Pons (tissue), 1 donor: ENCODE measurements at regions not wholly inside any gene's neighbourhood (a gene's known extent, or its start where the extent isn't known, plus 50 kb on each side); places are given as distances from the start of the nearest gene placed in this dataset.
"Not testable (repeated sequence)": the region's sequence is repeated elsewhere in the genome, so short reads cannot be mapped to it uniquely, and the experiment has no call there.

ENCODE experiments used
- DNase-seq: peaks from one replicate; pipeline ENCODE4 v3.0.0-alpha.2; 2016; ENCODE audit warnings: low spot score

DNA sequence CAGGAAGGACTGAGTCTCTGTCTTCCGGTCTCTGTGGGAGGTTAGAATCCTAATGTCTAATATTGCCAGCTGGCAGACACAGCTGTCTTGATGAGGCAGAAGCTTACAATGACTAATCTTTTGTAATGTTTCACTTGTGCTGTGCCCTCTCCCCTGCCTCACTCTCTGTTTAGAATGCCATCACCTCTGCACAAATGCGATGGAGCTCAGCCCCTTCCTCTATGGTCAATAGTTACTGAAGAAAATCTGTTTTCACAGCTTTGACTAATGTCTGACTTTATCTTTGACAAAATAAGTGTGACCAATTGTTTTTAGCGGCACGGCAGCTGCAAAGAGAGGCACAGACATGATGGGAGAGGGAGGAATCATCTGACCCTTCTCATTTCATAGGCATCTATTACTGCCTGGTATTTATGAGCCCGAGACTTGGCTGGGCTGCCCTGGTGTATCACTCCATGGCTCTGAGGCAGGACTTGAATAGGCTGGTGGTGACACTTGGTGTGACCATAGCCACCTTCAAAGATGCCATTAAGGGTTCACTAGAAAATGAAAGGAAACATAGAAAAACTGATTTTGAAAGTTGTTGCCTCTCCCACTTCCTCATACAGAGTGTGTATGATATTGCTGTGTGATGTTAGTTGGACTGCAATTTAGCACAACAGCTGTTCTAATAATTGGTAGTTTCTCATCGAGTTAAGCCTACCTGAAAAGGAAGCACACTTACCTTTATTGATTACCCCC is 163.2 kb upstream of the NBPF11 start:
- no peak for DNase-seq

DNA sequence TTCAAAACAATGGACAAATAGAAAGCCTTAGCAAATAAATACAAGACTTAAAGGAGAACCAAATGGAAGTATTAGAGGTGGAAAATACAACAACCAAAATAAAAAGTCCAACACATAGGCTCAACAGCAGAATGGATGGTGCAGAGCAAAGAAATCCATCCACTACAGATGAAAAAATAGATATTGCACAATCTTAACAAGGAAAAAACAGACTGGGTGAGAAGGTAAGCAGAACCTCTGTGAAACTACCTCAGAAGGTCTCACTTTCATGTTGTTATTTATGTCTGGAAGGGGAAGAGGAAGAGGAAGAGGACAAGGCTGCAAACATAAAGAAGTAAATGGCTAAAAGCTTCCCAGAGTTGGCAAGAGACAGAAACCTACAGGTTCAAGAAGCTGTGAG is 158.7 kb upstream of the NBPF11 start:
- DNase-seq = no peak

DNA sequence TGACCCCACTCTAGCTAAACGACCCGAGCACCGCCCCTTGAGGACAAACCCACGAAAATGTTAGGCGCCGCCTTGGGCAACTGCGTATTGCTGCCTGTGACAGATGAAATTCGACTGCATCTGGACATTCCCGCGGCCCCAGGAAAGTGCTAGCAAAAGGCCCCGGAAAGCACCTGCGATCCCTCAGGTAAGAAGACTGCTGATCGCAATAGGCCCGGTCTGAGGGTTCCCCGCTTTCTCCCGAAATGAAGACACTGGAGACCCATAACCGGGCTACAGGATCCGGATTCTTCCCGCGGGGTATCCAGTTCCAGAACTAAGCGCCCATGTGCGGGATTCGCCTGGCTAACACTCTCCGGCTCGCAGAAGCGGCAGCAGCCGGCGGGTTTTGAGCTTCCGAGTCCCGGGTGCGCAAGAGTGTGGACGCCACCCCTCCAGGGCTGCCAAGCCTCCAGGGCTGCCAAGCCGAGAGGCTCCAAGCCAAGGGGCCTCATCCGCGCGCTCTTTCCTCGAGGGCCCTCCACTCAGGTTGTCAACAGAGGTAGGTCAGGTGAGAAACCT is 157.9 kb upstream of the NBPF11 start:
- no peak for DNase-seq

DNA sequence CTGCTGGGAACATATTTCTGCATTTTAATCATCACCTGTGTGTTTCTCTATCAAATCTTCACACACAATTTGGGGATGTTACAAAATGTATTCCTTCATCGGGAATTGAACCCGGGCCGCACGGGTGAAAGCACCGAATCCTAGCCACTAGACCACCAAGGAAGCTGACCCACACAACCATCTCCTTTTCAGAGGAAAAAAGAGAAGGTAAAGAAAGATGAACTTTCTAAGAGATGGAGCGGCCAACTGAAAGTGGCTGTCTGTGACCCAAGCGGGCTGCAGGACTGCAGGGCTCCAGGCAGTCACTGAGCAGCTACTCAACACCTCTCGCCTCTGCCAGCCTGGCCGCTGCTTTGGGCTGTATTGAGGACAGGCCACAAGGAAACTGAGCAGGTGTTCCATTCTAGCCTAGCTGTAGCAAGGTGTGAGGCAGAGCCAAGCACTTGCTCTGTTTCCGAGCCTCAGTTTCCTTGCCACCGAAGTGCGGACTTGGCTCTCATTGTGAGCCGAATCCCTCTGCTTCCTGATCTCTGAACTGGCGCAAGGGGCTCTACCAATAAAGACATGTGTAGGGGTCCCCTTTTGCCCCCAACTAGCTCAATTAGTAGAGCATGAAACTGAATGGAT is 156.9 kb upstream of the NBPF11 start:
- DNase-seq = no peak

DNA sequence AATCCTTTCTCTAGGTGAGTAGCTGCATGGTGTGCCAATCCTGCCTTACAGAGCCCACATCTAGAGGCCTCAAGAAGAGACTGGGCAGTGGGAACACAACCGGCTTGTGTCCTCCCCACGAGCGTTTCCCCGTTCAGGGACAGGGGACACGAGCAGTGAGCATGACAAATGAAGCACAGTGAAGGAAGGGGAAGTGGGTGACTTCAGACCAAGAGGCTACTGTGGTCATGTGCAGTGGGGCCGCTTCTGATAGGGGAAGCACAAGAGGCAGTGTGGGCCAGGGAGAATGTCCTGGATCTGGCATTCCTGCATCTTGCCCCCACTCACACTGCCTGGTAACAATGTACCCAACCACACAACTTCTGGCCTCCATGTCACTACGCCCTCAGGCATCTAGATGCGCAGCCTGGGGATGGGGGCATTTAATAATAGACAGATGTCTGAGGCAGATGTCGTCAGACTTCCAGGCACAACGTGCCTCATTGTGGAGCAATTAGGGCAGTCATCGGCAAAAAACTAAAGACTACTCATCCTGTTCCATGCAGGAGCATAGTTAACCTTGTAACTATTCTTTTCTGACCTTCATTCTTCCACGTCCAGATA is 155.6 kb upstream of the NBPF11 start:
- DNase-seq = peak; percentile 63

DNA sequence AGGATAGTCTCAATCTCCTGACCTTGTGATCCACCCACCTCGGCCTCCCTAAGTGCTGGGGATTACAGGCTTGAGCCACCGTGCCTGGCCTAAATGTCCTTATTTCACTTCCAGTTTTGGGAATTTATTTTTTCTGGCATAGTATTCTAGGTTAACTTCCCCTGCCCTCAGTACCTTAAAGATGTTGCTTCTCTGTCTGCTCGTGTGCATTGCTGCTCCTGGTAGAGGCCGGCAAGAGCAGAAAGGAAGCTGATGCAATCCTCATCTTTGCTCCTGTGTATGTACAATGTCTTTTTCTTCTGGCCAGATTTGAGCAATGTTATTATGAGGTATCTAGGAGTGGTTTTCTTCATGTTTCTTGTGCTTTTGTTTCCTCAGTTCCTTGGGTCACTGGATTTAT is 152.9 kb upstream of the NBPF11 start:
- DNase-seq = not testable (repeated sequence)

DNA sequence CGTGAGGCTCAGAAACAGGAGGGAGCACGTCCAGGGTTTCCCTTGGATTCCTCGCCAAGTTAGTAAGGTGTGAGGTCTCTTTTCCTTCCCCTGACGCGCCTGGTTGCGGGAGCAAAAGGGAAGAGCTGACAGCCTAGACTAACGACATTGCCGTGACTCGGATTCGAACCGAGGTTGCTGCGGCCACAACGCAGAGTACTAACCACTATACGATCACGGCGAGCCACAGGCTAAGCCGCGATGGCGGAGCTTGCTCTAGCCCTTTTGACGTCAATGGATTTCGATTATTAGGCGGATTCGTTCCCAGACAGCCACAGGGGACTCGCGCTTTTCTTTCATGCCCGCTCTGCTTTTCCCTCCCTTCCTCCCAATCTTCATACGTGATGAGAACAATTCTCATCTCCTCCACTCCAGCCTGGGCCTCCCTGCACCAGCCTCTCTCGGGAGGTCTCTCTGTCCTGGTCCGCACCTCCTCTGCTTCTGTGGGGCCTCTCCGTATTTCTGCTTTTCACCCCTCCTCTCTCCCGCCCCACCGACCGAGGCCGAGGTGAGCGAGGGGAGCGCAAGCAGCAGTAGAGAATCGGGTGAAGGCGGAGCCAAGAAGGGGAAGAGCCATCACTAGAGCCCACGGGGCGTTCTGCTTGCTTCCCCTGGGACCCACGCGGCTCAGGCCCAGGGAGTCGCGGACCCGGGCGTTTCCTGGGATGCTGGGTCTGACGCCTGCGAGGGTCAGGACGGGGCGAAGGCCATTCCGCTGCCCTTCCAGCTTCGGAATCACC is 150.7 kb upstream of the NBPF11 start:
- DNase-seq = not testable (repeated sequence)

DNA sequence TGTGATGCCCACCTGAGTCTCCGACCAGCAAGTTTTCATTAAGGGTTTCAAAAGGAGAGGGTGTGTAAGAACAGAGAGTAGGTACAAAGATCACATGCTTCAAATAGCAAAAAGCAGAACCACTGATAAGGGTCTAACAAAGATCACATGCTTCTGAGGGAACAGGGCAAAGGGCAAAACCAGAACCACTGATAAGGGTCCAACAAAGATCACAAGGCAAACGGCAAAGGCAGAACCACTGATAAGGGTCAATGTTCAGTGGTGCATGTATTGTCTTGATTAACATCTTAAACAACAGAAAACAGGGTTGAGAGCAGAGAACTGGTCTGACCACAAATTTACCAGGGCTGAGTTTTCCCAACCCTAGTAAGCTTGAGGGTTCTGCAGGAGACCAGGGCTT is 145.8 kb upstream of the NBPF11 start:
- DNase-seq = not testable (repeated sequence)

DNA sequence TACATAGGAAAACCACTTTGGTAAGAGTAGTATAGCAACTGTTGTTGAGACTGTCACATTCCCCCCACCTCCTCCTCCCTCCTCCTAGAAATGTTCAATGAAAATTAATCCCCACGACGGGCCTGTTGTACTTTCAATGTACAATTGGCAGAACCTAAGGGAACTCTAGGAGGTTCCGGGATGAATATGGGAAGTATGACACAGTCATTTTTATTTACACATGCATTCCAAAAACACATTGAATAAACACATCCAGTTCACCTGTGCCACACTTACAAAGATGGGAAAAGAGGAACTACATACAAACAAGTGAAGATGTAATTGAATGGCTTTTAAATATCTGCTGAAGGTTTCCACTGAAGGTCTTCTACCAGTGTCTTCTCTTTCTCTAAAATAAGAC is 144.4 kb upstream of the NBPF11 start:
- DNase-seq = no peak

DNA sequence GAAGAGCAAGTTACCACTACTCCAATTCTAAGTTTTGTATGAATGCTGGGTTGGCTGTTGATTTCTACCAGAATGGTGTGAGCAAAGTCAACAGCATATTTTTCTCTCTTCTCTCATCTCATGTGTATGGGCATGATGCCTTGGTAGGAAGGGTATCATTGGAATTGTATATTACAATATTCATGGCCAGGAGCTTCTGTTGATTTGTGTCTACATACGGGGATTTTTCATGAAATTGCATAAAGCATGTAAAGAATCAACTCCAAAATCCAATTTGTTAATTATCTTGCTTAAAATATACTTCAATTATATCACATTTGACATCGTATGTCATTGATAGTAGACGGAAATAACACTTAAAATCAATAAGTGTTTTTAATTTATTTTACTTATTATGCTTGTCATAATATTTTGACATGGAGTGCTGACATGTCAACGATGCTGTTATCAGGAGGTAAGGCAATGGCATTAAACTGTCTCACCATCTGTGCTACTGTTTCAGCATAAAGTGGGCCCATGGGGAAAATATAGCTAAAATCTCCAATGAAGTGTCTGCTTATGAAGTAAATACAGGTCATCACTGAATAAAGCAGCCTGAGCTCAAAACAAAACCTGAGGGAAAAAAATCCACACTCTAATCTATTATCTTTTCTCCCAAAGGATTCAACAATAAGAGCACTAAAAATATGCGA is 142.2 kb upstream of the NBPF11 start:
- DNase-seq = no peak

DNA sequence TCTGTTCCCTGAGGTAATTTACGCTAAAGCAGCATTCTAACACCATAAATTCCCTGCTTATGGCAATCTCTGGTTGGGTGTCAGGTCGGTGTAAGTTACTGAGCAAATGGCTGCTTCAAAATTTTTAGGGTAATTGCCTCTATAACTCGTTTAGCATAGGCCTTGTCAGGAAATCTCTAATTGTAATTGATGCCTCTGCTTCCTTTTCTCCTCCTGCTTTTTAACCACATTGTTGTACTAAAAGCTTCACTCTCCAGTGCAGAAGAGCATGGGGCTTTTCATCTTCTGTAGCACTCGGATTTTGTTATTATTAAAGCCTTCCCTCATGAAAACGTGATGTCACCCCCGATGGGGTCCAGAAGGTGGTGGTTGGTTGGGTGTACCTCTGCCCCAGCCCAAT is 141.6 kb upstream of the NBPF11 start:
- DNase-seq = no peak

DNA sequence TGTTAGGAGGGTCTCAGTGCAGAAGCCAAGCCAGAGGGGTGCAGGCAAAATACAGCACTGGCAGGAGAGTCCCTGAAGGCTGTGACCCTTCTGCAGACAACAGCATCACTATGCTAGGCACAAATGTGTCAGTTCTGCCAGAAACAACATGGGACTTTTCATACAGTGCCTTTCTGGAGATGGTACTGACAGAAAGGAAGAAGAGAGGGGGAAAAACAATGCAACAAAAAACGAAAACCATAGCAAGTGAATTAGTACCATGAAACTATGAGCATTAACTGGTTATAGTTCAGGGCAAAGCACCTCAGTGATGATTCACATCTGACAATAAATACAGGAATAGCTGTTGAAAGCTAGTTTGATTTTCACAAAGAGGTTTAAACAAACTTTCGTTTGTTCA is 140.8 kb upstream of the NBPF11 start:
- no peak for DNase-seq

DNA sequence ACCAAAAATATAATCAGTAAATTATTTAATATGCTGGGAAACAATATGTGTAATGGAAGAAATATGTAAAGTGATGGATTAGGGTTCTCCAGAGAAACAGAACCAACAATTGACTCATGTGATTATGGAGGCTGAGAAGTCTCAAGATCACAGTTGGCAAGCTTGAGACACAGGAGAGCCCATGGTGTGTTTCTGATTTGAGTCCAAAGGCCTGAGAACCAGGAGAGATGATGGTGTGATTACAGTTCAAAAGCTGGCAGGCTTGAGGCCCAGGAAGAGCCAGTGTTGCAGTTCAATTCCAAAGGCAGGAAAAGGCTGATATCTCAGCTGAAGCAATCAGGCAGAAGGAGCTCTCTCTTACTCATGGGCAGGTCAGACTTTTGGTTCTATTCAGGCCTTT is 138.8 kb upstream of the NBPF11 start:
- no peak for DNase-seq

DNA sequence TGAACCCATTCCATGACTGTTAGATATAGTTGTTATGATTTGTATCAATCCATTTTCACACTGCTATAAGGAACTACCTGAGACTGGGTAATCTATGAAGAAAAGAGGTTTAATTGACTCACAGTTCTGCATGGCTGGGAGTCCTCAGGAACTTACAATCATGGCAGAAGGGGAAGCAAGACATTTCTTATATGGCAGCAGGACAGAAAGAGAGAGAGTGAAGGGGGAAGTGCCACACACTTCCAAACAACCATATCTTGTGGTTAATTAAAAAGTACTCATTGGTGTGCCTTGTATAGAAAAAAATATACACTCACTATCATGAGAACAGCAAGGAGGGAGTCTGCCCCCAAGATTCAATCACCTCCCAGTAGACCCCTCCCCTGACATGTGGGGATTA is 137.6 kb upstream of the NBPF11 start:
- DNase-seq = no peak

DNA sequence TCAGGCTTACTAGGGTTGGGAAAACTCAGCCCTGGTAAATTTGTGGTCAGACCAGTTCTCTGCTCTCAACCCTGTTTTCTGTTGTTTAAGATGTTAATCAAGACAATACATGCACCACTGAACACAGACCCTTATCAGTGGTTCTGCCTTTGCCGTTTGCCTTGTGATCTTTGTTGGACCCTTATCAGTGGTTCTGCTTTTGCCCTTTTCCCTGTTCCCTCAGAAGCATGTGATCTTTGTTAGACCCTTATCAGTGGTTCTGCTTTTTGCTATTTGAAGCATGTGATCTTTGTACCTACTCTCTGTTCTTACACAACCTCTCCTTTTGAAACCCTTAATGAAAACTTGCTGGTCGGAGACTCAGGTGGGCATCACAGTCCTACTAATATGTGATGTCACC is 133.9 kb upstream of the NBPF11 start:
- DNase-seq = not testable (repeated sequence)

DNA sequence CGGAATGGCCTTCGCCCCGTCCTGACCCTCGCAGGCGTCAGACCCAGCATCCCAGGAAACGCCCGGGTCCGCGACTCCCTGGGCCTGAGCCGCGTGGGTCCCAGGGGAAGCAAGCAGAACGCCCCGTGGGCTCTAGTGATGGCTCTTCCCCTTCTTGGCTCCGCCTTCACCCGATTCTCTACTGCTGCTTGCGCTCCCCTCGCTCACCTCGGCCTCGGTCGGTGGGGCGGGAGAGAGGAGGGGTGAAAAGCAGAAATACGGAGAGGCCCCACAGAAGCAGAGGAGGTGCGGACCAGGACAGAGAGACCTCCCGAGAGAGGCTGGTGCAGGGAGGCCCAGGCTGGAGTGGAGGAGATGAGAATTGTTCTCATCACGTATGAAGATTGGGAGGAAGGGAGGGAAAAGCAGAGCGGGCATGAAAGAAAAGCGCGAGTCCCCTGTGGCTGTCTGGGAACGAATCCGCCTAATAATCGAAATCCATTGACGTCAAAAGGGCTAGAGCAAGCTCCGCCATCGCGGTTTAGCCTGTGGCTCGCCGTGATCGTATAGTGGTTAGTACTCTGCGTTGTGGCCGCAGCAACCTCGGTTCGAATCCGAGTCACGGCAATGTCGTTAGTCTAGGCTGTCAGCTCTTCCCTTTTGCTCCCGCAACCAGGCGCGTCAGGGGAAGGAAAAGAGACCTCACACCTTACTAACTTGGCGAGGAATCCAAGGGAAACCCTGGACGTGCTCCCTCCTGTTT is 128.9 kb upstream of the NBPF11 start:
- not testable (repeated sequence) for DNase-seq

DNA sequence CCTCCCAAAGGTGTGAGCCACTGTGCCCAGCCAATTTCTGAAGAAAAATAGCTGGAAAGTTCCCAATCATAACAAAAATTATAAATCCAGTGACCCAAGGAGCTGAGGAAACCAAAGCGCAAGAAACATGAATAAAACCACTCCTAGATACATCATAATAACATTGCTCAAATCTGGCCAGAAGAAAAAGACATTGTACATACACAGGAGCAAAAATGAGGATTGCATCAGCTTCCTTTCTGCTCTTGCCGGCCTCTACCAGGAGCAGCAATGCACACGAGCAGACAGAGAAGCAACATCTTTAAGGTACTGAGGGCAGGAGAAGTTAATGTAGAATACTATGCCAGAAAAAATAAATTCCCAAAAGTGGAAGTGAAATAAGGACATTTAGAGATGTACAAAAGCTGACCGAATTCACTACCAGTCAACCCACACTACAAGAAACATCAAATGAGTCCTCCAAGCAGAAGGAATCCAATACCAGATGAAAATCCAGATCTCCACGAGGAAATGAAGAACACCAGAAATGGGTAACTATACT is 127.0 kb upstream of the NBPF11 start:
- DNase-seq = not testable (repeated sequence)

DNA sequence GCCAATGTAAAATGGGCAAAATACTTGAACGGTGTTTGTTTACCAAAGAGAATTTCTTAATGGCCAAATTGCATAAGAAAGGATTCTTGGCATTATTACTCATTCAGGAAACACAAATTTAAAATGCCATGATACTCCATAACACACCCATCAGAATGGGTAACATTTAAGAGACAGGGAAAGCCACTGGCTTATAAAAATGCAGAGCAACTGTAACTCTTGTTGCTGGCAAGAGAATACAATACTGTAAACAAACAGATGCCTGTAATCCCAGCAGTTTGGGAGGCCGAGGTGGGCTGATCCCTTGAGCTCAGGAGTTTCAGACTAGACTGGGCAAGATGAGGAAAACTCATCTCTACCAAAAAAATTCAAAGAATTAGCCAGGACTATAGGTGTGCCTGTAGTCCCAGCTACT is 125.8 kb upstream of the NBPF11 start:
- not testable (repeated sequence) for DNase-seq

DNA sequence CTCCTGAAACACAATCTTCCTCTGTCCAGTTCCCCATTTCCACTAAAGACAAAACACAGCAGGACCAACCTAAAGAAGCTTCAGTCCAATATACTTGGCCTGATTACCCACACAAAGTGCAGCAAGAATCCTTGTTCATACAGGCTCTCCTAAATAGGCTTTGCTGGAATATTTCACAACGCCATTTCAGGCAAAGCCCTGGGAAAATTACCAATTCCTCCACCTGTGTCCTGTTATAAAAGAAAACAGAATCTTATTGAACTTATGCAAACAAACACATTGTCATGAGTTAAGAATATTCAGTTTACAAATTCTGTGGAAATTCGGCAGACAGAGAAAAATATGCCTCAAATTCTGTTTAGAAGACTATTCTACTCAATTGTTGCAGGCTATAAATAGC is 115.0 kb upstream of the NBPF11 start:
- DNase-seq = not testable (repeated sequence)

DNA sequence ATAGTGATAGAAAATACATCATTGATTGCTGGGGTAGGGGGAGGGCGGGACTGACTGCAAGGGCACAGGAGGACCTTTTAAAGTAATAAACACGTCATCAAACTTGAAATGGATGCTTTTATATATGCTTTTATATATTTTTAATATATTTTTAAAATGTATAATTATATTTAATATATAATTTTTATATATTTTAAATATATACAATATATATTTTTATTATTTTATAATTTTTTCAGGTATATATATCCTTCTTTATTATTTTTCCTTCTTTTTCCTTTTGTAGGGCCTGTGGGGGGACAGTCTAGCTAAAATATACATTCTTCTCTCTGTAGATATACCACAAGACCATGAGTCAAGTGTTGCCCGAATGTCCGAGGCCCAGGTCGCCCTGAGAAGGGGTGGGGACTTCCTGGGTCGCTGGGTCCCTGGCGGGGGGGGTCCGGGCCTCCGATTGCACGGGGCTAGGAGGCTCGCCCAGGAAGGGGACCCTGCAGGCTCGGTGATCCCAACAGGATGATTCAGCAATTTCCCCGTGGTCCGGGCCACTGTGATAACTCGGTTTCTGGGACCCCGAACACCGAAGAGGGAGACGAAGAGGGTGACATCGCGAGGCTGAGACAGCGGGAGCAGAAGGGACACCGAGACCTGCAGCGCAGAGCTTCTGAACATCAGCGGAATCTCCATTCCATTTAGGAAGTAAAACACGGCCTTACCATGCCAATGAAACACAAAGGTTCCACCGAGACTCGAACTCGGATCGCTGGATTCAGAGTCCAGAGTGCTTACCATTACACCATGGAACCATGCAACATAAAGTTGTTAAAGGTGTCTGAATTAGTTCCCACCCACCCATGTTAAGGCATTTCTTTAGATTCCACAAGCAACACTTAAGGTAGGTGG is 112.5 kb upstream of the NBPF11 start:
- peak; percentile 67 for DNase-seq
